ENCODE measurements at regions not wholly inside any gene's neighbourhood (a gene's known extent, or its start where the extent isn't known, plus 50 kb on each side); places are given as distances from the start of the nearest gene placed in this dataset.

DNA sequence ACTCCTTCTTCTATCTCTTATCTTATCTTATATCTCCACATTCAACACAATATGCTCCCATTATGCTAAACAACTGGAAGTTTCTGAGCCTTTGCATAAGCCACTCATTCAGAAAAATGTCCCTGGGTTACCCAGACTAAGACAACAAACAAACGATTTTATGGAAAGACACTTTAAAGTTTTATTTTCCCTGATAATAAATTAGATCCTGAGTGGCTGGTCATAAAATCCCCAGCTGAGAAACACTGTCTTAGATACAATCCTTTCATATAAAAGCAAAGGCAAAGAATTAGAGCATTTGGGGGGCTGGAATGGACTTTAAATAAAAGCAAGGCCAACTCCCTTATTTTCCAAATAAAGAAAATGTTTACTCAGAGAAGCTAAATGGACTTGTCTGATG, 322.3 kb downstream of the GBE1 start:
- no peak for DNase-seq

DNA sequence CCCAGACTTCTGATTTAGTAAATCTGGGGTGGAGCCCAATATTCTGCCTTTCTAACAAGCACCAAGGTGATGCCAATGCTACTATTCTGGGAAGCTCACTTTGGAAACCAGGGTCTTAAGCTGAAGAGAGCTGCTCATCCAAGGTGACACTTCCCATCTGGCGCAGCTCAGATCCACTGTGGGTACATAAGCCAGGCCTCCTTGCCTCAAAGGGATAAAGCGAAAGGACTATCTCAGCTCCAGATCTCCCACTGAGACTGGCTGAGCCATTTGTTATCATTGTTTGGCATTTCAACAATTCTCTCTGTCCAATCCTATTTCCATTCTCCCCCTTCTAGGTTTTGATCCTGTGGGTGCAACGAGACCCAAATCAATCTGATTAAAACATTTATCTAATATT, 323.8 kb downstream of the GBE1 start:
- no peak for DNase-seq

DNA sequence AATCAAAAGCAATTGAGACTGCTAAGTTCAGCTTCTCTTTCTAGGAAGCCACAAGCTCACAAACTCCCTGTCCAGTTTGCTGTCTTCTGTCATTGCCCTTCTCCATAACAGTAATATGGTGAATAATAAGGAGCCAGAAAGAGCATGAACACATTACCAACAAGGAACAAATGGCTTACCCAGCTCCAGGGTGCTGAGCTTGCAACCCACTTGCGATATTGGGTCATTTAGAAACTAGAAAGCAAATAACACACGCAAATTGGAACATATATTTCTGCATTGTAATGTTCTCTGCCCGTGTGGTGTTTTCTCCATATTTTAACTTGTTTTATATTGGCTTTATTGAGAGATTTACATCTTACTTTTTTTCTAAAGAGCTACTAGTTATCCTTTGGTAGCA, 325.3 kb downstream of the GBE1 start:
- DNase-seq = no peak

DNA sequence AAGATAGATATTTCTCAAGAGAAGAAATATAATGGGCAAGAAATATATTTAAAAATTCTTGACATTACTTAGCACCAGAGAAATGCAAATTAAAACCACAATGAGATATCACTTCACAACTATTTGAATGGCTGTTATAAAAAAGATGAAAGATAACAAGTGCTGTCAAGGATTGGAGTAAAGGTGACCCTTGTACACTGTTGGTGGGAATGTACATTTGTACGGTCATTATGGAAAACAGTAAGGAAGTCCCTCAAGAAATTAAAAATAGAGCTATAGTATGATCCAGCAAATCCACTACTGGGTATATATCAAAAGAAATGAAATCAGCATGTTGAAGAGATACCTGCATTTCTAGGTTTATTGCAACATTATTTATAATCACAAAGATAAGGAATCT, 326.4 kb downstream of the GBE1 start:
- no peak for DNase-seq

DNA sequence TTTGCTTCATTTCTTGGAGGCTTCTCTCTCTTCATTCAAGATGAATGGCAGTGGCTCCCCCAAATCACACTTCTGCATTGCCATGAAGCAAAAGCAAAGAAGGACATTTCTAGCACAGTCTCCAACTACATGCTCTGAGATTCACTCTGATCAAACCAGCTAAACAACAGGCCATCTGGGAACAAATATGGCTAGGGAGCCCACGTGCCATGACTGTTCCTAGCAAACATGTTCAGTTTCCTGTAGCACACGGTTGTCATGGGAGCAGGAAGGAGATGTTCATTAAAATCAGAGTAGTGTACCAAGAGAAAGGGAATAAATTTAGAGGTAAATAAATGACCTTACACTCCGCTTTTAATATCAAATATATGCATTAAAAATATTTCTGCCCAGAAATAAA, 327.3 kb downstream of the GBE1 start:
- no peak for DNase-seq

DNA sequence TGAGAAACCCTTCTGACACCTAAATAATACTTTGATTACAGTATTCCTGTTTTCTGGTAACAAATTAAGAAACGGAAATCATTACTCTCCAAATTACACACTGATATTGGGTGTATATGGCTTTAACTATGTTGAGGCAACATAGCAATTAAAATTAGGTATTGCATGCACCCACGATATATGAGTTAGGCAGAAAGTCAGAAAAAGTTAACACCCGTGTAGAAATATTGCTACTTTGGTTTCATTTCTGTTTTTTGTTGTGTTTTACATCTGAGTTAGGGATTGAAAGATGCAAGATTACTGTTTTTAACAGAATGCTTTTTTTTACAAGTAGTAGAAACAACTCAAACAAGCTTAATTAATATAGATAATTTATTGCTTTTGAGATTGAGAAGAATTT, 327.8 kb downstream of the GBE1 start:
- no peak for DNase-seq

DNA sequence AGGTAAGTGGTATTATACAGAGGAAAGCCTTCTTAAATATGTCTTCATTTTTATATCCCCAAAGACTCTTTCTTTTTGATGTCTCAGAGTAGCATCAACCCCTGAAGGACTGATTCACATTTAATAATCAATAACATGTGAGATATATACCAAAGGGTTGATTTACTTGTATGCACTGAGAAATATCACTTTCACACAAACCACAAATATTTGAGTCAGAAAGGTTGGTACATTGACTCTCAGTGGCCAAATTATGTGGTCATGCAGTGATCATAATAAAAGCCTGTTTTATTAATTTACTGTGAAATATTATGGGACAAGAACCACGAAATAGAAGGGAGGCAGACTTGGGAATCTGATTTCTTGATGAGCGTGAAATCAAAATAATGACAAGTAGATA, 329.0 kb downstream of the GBE1 start:
- DNase-seq = no peak

DNA sequence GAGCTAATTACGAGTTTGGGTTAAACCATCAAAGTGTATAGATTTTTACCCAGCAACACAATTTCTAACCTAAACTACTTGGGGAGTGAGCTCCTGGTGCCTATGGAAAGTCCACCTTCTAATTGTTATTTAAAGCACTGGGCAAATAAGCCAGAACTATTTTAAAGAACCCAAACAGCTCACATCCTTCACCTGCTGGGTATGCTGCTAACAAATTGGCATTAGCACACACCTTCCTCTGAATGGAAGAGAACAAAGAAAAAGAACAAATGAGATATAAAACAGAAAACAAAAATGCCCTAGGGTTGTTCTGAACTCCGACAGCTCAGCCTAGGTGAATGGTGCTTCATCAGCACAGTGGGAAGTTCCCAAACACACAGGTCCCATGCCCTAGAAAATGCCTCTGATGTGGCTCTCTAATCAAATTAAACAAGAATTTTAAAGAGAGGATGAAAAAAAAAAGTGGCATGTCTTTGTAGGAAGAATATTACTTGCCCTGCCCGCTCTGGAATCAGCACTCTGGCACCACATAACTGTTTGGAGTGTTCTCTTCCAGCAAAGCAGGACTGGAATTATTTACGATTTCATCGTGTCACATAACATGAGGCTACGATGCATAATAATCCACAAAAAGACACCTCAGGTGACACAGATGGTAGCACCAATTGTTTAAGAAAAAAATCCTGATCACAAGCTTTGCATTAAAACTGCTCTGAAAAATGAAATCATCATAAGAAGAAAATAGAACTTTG, 334.4 kb downstream of the GBE1 start:
- no peak for DNase-seq

DNA sequence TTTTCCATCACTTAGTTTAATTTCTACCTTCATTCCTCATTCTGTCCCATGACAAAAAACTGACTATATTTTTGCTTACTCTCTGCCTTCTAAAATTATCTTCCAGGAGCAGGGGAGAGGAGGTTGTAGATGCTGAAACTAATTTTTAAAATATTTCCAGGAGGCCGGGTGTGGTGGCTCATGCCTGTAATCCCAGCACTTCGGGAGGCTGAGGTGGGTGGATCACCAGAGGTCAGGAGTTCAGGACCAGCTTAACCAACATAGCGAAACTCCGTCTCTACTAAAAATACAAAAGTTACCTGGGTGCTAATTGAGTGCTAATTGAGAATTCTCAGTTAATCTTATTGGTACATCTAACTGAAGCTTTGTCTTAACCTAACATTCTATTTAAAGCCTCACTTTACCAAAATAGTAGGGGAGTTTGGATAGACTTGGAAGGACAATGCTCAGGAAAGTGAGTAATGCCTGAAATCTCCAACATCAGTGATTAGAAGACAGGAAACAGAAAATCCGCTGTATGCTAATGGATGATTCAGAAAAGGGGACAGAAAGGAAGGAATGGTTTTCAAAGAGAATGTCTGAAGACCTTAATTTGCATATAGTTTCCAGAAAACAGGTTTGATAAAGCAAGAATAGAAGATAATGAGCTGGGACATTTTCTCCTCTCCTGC, 336.1 kb downstream of the GBE1 start:
- no peak for DNase-seq

DNA sequence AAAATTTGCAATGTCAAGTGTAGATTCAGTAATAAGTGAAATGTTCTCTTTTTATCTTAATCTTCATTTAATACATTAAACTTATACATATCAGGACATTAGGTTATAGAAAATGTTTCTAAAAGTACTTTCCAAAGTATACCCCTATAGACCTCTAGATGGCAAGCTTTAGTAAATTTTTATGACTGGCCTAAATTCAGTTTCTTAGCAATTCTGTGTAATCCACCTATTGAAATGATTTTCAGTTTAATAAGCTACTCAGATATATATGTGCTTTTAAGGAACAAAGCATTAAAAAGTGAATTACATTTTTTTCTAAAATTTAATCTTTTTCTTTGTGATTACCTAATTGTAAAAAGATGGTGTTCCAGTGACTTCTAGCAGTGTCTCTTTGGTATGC, 342.2 kb downstream of the GBE1 start:
- DNase-seq = no peak

DNA sequence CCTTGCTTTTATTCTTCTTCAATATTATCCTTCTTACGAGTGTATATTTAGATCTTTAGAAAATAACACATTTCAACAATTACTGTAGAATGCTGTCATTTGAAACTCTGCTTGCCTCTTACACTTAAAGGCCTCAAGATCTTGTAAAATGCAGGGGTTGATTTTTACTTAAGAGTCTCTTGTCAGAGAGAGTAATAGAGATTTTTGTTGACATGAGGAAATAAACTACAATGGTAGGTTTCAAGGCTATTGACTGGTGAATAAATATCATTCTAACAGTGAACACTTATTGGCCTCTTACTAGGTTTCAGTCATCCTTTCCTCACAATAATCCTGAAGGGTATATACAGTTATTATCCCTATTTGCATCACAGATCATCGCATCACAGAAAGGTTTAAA, 344.6 kb downstream of the GBE1 start:
- no peak for DNase-seq

DNA sequence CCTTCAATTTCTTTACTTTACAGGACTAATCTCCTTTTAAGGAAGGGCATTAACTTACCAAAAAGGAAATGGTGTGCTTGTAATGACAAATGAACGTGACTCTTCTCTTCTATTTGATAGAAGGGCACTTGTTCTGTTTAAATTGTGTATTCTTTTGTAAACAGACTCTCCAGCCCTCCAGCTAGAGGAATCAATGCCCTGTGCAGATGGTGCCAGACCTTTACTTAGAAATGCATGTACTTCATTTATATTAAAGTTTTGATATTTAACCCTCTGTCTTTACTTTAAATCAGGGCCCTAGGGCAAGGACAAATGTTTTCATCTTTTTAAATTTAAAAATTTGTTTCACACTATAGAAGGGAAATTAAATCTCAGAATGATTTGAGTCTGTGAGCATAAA, 355.1 kb downstream of the GBE1 start:
- no peak for DNase-seq

DNA sequence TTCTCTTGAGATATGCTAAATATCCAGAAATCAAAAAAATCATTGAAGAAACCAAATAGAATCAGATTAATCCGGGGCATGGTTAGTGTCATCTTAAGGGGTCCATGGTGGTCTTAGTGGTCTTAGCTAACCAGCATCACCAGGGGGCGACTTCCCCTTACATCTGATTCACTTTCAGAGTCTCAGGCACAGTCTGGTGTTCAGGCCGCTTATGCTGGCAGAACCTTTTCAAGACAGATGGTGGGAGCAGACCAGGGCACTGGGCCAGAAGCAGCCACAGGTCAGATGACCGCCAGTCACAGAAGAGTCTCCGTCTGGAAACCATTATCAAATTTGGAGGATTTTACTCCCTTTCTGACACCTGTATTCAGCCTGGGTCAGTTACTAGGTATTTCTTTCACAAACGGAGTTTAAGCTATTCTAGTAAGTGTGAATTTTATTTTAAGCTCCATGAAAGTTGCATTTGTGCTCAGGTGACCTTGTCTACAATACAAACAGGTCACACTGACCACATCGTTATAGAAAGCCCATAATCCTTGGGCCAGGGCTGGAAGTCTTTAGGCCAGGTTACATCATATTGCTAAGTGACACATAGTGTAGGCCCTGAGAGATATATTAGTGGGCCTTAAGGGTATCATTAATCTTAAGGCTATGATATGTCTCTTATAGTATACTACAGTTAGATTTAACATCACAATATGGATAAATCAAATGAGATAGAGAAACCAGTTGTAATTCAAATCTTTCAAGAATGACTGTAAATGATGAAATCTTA, 365.5 kb downstream of the GBE1 start:
- no peak for DNase-seq

DNA sequence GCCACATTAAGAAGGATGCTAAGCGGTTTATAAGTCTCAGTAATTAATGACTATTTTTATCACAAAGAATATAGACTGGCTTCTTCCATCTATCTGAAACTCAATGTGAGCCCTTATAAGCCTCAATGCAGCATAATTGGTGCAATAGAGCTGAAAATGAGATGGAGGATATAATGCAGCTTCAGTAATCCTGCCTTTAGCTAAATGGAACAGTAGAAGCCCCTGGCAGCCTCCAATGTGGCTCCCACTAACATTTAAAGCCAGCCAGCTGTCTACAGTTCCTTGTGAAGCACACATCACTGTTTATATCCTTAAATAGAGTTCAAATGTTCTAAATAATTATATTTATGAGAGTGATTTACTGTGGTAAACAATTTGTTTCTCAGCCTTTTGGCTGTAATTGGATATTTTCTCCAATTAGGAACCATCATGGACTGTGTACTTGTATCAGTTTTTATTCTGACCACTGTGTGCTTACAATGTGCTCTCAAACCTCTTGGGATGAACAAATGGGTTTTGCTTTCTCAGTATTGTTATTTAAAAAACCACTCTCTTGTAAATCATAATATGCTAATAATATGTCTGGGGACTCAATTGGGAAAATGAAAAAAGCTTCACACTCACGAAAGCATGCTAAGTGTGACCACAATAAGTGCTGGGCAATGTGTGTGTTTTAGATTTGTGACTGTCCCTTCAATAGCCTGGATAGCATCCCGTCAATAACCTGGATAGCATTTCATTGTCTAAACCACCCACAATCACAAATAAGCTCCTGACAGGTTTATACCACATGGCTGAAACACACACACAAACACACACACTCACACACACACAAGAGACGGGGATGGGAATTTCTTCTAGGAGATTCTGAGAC, 366.6 kb downstream of the GBE1 start:
- no peak for DNase-seq

DNA sequence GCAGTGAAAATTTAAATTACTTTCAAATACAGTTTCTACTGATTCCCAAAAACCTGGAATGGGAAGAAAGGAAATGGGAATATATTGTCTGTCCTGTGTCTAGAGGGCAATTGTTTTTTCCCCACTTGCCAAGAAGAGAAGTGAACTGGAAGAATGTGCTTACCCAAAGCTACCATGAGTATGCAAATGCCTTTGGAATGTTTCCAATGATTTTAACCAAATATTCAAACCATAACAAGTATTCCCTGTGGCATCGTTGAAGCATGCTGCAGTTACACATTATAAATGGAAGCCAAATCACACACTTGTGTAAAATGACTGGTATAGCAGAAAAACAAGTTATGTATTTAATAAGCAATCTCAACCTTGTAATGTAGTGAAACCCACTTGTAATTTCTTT, 368.2 kb downstream of the GBE1 start:
- no peak for DNase-seq

DNA sequence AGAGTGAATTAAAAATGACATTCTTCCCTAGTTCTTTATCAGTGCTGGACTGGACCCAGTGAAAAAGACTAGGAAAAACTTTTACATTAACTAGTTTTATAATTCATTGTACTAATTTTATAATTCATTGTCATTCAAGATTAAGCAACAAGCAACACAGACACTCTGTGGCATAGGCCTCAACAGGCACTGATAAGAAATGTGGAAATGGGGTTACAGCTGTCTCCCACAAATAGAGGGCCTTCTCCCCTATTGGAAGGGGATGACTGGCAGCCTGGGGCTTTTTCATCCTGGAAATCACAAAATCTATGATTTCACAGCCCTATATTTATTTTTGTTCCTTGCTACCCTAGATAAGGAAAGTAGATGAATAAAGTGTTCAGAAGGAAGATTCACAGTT, 370.6 kb downstream of the GBE1 start:
- no peak for DNase-seq

DNA sequence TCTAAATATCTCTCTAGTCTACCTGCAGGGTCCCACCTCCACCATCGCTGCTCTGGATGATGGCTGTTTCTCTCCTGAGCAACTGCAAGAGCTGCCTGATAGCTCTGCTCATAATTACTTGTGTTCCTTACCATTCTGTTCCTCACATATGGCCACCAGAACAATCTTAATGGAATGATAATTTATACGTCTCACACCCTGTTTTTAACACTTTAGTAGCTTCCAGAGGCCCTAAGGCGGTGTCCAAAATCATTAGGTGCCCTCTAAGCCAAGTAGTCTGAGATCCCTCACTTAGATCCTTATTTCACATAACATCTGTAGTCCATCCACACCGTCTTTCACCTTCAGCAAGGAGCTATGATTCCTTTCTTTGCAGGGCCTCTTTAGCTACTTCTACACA, 373.3 kb downstream of the GBE1 start:
- DNase-seq = no peak

DNA sequence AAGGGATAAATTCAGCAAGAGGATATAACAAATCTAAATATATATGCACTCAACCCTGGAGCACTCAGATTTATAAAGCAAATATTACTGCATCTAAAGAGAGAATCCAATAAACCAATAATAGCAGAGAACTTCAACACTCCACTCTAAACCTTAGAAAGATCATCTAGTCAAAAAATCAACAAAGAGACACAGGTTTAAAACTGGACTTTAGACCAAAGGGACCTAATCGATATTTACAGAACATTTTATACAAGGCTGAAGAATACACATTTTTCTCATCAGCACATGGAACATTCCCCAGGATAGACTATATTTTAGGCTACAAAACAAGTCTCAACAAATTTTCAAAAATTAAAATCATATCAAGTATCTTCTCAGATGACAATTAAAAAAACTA, 379.0 kb downstream of the GBE1 start:
- no peak for DNase-seq

DNA sequence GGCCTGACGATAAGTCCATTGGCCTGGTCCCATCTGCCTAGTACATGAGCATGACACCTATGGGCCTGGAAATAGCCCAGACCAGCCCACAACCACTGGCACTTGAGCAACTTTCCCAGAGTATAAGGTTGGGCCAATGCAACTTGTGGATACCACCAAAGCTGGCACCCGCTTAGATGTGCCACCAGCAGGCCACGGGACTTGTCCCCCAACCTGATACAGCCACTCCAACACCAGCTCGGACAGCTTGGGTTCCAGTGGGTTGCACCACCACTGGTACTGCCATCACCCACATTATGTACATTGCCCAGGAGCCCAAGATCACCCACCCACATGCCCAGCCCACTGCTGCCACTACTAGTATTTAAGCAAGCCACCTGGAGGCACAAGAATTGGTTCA, 381.2 kb downstream of the GBE1 start:
- no peak for DNase-seq

DNA sequence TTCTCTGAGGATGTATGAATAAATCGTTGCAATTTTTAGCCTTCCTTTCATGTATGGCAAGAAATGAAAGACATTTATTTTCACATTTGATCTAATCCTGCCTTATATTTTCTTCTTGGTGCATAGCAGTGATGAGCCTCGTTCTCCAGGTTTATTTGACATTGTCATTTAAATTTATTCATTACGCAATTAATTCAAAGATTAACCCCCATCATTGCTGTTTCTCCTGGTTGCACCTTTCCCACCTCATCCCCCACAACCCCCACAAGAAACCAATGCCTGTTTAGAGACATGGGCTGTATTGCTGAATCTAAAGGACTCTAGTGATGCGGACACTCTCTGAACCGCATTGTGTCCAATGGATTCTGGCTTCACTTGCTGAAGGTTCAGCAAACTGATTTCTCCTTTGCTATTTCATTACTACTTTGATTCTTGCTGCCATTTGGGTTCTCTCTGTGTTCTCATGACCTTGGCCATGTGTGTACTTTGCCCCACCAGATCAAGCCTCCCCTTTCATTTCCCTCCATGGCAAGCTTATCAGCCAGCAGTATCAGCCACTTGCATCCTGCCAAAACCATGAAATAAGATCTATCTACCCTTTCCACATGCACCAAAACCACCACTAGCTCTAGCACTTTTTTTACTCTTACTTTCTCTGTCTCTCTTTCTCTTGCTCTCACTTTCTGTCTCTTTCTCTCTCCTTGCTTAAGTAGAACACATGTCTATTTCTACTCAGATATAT, 382.7 kb downstream of the GBE1 start:
- DNase-seq = no peak

DNA sequence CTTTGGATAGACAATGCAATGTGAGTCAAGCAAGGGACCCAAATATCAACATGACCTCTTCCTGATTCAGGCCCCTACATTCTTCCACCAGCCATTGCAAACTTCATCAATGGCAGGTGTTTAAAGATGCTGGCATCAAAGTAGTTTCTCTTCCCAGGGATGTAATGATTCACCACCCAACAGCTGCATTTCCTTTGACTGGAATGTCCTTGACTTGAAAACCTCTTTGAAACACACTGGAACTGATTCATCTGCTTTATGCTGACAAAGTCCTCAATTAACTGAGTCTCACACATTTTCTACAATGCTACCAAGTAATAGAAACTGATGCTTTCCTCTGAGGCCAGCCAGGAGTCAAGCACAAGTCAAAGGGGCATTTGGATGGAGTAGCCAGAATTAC, 385.5 kb downstream of the GBE1 start:
- DNase-seq = no peak

DNA sequence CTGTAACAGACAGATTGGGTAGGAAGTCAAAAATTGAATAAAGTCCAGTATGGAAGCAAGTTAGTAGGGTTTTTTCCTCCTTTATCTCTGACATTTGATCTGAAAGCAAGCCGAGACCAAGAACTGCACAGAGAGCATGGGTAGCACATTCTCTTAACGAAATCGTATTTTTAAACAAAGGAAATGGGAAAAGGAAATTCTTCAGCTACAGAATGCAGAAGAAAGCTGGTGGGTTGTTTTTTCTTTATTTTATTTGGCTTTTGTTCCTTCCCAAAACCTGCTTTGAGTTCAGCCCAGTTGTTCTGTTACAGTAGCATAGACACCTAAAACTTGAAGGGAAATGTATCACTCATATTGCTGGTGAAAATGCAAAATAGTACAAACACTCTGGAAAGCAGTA, 397.0 kb downstream of the GBE1 start:
- no peak for DNase-seq

DNA sequence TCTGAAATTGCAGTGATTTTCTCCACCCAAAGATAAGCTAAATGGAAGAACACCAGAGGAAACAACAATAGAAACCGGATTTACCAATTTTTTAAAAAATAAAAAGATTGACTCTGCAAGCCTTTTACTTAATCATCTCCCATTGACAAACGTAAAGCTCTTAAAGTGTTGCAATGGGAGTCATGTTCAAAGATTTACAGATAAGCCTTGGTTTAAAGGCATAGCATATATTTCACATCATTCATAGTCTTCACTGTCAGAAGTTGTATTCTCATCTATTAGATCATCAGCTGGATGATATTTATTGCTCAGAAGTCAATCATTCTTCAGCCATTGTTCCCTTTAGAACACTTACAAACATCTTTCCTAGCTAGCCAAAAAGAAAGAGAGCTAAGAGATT, 397.6 kb downstream of the GBE1 start:
- no peak for DNase-seq
